ENCODE measurements at regions not wholly inside any gene's neighbourhood (a gene's known extent, or its start where the extent isn't known, plus 50 kb on each side); places are given as distances from the start of the nearest gene placed in this dataset.

- TF ChIP-seq POLR2A (IDR thresholded peaks at IDR 0.05) (no peak), CTCF (IDR thresholded peaks at IDR 0.05) (no peak), EP300 (IDR thresholded peaks at IDR 0.05) (no peak)
Observed at GRCh38 chr18:42168907-42169306, 213.9 kb downstream of the PIK3C3 start.

Data from tibial nerve (tissue), 4 donors.